ENCODE measurements at regions not wholly inside any gene's neighbourhood (a gene's known extent, or its start where the extent isn't known, plus 50 kb on each side); places are given as distances from the start of the nearest gene placed in this dataset.
"Not testable (repeated sequence)": the region's sequence is repeated elsewhere in the genome, so short reads cannot be mapped to it uniquely, and the experiment has no call there.

DNA sequence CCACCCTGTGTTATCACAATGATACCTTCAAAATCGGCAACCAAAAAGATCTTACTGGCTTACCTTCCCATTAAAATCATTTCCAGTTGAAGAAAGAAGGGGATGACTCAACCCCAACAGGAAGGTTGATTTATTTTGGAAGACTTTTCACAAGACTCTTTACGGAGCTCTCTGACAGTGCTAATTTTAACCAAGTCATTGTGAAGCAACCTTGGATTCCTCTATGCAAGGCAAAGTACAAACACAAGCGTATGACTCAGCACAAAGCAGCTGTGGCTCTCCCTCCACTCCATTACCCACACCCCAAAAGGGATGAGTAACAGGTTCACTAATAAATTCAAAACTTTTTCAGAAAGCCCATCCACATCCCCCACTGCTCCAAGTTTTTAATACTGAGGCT, 213.8 kb upstream of the FGF13 start:
- DNase-seq = no peak

DNA sequence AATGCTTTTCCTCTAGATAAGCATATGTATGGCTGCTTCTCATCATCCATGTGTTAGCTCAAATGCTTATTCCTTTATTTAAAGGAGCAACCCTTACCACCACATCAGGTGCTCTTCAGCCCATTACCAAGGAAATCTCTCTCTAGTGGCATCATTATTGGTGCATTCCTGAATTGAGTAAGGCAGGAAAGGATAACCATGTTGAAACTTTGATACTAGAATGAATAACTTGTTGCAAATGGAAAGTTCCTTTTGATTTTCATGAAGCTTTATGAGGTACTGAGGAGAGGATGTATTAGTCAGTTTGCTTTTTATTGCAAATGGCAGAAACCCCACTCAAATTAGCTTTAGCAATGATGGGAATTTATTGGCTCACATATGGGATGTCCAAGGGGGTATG, 212.3 kb upstream of the FGF13 start:
- no peak for DNase-seq

DNA sequence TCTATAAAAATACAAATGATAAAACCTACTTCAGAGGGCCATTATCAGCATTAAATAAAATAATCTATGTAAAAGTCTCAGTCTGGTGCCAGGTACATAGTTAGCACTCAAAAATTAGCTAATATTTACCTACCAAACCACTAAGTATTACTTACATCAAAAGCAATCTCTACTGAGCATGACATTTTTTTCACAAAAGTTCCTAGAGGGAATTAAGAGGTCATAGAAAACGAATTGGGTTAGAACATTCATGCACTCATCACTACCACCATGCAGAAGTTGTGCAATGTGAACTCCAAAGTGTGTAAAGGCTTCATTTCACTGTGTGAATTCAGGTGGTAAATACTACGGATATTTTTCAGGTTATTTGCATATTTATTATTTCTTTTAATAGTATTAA, 209.5 kb upstream of the FGF13 start:
- DNase-seq = no peak

DNA sequence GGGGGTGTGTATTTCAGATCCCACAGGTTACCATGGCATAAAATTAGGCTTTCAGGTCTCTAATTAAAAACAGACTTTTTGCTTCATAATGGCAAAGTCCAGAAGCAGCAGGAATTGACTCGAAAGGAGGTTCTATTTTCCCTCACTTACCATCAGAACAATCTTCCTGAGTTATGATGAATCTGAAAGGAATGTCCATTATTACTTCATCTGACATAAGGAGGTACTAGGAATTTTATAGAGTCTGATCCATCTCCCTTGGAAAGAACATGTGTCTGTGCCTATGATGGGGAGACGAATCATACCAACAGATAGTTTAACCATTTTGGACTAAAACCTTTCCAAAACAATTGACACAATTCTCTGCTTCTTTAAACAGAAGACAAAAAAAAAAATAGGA, 206.3 kb upstream of the FGF13 start:
- DNase-seq = no peak

DNA sequence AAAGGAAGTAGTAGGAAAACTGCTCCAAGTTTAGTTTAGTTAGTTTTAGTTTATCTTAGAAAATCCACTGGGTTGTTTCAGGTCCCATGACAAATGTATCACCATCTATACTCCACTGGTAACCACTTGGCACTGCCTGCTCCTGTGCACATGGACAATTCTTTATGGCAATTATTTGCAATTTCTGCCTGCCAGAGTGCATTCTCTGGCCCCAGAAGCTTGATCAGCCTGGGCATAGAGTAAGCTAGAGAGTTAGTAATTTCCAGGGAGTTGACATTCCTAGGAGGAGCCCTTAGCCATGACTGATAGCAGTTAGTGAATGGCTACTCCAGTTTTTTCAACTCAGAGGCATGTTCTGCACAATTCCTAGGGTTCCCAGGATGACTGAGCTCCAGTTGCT, 203.2 kb upstream of the FGF13 start:
- DNase-seq = no peak

DNA sequence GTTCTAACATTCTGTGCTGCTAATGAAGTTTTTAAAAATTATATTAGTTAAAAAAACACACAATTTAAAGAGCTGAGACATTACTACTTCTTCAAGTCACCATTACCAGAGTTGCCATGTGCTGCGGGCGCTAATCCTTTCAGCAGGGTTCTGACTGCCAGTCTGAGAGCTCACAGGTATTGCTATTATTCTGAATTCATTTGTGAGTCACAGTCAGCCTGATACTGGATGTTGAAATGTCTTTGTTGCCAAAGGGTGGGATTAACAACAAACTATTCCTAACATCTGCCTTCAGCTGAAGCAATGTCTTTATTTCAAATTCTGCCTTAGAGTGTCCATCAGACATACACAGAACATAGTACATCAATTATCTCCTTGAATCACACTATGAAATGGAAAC, 197.1 kb upstream of the FGF13 start:
- DNase-seq = no peak

DNA sequence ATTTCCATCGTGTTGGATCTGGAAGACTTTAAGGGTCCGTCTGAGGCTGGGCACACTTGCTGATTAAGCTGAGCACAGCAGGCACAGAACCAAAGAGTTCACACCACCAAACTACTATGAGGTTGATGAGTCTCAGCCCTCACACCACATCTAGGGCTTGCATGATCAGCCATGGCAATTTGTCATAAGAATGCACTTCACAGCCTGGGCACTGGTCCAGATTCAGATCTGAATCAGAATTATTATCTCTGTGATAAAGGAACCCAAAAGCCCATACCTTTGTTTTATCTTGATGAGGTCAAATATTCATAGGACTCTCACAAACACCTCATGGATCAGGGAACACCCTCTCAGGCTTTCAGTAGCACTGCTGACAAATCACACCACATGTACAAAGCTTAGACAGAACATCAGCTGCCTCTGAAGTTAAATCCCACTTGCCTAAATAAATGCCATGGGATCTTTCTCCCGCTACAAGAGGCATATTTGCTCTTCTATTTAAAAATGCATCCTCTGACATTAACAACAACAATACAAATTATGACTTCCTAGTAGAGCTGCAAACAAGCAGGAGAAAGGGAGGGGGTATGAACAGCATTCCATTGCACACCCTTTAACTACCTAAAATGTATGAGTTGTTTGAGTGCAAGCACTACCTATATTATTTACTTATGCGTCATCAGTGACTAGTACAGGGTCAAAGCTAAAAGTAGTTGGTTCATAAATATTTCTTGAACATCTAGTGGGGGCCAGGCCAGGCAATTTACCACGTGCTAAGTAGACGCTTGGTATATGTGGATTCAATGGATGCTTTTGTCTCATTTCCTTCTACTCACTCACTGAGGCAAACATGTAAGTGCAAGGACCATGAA, 186.3 kb upstream of the FGF13 start:
- DNase-seq = no peak

DNA sequence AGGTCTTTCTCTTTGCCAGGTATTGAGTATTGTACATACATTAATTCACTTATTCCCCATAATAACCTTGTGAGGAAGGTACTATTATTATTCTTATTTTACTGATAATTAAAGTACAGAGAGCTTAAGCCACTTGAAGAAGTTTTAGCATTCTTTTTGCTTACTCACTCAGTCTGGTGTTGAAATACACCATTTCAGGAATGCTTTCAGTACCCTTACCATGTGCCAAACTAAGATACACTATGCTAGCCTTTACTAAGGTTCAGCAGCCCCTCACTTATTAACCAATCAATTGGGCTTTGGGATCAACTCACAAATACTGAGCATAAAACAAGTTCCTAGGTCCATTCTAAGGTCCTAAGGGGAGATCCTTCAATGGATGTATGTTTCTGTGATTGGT, 179.0 kb upstream of the FGF13 start:
- no peak for DNase-seq

DNA sequence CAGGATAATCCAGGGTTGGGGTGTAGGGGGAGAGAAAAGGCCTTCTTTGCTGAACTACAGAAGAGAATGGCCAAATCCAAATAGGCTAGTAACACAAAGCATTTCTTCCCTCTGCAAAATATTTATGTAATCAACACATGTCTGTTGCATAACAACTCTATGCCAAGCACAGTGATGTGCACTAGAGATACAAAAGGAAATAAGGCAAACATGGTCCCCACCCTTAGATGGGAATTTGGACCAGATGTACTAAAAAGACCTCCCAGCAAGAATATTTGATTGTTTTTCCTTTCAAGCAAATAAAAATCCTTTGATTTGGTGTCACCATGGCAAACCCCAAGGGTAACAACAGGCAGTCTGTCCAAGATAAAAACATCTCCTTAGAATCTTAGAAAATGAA, 177.6 kb upstream of the FGF13 start:
- DNase-seq = no peak

DNA sequence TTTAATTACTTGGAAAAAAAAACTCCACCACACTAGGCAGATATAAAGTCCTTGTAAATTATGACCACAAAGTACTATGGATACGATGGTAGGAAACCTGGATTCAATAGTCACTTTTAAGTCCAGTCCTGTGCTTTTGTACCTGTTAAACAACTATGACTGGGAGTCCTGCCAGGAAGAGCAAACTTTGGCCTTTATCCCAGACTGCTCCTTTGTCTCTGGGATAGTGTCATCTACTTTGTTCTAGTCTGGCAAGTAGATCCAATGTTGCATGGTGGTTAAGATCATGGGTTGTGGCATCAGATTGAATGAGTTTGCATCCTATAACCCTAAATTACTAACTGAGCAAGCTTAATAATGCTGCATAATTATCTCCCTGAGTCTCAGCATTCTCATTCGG, 175.3 kb upstream of the FGF13 start:
- no peak for DNase-seq

DNA sequence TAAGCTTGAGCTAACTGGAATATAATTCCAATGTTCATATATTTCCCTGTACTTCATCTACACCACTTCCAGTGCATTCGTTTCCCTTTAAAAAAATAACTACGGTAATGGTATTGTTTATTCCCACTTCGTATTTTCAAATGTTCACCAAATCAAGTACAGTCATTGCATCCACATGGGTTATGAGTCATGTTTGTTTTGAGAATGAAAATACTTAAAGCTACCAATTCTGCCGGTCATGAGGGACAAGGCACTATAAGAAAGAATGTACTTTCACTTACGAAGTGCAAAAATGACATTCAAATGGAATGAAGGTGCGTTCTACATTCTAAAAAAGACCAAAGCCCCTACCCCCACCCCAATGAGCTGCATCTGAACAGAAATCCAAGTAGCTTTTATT, 174.4 kb upstream of the FGF13 start:
- DNase-seq = no peak

DNA sequence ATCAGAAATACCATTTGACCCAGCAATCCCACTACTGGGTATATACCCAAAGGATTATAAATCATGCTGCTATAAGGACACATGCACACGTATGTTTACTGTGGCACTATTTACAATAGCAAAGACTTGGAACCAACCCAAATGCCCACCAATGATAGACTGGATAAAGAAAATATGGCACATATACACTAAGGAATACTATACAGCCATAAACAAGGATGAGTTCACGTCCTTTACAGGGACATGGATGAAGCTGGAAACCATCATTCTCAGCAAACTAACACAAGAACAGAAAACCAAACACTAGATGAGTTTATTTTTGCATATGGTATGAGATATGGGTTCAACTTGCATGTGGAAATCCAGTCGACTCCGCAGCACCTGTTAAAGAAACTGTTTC, 168.8 kb upstream of the FGF13 start:
- DNase-seq = not testable (repeated sequence)

DNA sequence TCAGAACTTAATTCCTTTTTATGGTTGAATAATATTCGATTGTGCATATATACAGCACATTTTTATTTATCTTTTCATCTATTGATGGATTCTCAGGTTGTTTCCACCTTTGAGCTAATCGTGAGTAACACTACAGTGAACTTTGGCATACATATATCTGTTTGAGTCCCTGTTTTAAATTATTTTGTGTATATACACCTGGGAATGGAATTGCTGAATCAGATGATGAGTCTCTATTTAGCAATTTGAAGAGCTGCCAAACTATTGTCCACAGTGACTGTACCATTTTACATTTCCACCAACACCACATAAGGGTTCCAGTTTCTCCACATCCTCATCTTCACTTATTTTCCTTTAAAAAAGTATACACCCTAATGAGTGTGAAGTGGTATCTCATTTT, 166.2 kb upstream of the FGF13 start:
- no peak for DNase-seq

DNA sequence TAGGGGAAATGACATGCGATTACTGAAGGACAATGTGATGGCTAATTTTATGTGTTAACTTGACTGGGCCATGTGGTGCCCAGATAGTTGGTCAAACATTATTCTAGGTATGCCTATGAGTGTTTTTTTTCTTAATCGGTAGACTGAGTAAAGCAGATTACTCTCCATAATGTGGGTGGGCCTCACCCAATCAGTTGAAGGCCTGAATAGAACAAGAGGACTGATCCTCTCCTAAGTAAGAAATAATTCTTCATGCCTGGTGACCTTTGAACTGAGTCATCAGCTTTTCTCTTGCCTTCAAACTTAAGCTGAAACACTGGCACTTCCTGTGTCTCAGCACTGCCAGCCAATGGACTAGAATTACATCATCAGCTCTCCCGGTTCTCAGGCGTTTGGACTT, 164.0 kb upstream of the FGF13 start:
- DNase-seq = no peak

DNA sequence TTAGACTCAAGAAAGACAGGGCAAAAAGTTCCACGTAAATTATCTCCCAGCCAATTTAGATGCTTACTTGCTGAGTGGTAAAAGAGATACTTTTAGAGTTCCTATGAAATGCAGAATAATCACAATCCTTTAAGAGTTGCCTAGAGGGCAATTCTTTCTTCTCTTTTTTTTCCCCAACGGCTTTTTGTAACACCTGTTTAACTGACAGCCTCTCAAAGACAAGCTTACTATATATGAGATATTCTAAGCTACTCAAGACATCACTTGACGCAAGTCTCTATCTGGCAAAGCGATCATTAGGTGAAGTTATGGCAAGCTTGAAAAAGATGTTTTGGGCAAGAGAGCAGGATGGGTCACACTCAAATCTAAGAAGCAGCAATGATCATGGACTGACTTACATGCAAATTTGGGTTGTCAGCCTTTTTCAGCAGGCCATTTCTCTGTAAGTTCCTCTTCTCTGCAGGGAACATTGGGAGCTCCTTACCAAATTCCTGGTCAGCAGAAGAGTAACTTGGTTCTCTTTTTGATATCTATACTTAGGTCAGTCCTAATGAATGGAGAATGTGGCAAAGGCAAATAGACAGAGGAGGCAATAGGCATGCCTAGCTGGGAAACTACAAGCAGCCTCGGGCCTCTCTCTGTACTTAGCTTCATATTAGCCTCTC, 162.9 kb upstream of the FGF13 start:
- no peak for DNase-seq

DNA sequence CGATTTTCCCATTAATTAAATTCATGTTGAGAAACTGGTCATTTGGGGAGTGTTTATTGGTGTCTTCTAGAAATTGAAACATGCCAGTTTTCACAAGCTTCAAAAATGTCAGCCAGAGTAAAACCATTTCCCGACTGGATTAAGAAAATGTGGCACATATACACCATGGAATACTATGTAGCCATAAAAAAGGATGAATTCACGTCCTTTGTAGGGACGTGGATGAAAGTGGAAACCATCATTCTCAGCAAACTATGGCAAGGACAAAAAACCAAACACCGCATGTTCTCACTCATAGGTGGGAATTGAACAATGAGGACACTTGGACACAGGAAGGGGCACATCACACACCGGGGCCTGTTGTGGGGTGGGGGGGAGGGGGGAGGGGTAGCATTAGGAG, 162.1 kb upstream of the FGF13 start:
- DNase-seq = not testable (repeated sequence)

DNA sequence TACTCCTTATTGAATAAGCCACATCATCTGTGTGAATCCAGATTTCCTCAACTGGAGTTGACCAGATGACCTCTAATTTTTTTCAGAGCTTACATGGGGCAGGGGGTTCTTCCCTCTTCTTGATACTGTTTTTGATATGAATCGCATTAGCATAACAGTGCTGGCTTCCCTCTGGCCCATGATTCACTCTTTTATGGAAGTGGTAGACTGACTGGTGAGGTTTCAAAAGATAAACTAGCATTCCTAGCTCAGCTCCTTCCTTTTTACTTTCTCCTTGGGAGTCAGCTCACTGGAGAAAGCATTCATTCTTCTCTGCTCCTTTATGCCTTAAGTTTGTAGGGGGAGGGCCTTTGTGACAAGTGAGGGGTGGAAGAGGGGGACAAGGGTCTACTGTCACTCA, 161.0 kb upstream of the FGF13 start:
- DNase-seq = no peak

DNA sequence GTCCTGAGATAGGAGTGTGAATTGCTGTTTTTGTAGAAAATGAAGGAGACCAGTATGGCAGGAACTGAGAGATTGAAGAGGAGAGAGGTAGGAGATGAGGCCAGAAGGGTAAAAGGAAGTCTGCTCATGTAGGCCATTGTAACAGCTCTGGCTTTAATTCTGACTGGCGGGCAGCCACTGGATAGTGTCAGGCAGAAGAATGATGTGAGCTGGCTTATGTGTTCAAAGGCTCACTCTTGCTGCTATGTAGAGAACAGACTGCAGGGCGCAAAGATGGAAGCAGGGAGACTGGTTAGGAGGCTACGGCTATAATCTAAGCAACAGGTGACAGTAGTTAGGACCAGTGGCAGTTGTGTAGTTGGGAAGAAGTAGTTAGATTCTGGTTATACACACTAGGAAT, 160.2 kb upstream of the FGF13 start:
- no peak for DNase-seq

DNA sequence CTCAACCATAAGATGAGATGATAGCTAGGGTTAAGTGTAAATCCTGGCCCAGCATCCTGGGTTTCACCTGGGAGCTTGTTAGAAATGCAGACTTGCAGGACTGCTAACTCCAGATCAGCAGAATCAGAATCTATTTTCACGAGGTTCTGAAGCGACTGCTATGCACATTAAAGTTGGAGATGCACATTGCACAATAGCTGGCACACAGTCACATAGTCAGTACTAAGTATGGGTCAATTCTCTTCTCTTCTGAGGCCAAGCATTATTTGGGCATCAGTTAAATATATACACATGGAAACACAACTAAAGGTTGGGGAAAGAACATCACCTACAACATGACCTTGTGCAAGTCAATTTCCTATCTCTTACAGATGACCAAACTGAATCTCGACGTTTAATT, 155.1 kb upstream of the FGF13 start:
- no peak for DNase-seq

DNA sequence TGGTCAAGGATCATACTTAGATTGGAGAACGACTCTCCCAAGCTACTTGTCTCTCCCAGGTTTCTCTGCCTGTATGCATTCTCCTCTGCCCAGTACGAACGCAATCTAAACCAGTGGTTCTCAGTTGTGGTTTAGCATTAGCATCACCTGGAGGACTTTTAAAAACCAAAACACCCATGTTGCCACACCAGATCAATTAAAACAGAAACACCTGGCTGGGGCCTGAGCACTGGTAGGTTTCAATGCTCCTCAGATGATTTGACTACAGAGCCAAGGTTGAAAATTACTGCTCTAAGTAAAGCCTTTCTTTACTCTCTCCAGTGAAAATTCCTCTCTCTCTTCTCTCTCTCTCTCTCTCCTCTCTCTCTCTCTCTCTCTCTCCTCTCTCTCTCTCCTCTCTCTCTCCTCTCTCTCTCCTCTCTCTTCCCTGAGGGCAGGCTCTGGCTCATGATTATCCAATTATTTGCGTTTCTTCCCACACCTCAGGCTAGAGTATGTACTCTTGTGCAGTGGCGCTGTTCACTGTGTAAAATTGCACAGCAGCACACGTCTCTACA, 153.7 kb upstream of the FGF13 start:
- DNase-seq = no peak

DNA sequence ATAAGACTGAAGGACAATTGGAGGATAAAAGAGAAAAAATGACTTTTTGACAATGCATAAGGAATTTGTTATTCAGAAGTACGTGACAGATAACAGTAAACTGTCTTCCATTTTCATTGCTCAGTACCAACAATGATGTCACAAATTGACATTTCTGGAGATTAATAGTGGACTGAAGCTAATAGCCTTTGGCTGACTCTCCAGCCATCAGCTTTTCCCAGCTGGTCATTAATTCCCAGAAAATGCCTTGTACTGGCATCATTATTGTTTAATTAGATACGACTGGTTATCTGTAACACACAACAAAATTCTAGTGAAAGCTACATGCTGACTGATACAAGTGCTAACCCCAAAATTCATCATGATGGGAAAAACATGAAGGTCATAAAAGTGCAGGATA, 147.9 kb upstream of the FGF13 start:
- DNase-seq = no peak

DNA sequence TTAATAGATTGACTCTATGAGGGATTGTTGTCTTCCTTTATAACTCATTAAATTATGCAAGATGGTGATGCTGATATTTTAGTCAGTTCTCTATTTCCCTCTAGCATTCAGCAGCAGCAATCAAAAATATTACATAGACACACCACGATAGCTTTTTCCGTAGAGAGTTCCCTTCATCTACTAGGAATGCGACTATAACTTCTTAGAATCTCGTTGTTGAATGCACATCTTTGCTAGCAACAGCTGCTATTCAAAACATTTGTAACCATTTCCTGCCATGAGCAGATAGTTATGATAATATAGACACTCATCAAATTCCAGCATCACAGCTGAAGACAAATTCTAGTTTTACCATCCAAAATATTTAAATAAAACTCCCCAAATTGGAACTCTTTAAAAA, 147.4 kb upstream of the FGF13 start:
- no peak for DNase-seq

DNA sequence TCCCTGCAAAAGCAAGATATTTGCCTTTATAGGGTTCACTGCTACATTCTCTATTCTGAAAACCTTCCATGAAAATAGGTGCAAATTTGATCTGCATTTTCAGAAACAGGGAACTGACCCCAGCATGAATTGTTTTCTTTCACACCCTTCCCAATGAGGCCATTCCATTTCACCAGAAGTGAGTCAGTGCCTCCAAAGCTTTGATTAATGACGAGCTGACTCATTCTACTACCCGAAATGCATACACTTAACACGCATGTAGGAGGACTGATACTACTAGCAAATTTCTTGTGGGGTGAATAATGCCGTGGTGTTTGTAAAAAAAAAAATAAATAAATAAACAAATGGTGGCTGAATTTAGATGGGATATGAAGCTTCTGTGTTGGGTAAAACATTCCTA, 146.9 kb upstream of the FGF13 start:
- DNase-seq = no peak
